Transverse colon (tissue), 3 donors: ENCODE measurements at regions not wholly inside any gene's neighbourhood (a gene's known extent, or its start where the extent isn't known, plus 50 kb on each side); places are given as distances from the start of the nearest gene placed in this dataset.

Source experiments
- EP300 ChIP-seq: sonication (generic); formaldehyde crosslinking; IDR thresholded peaks from one replicate; pipeline ENCODE4 v1.6.1; 2017; ENCODE audit warnings: antibody characterized with exemption, low read depth
- POLR2A ChIP-seq: fragments of 450-650 bp; IDR thresholded peaks from one replicate; pipeline ENCODE4 v1.6.1; 2016; ENCODE audit warnings: antibody characterized with exemption, mild to moderate bottlenecking, moderate library complexity
- TF ChIP-seq, protein P1 (sequence below), 5 experiments: fragments of 200-600 bp in 3 of 5; fragments of 450-650 bp in 2 of 5; sonication (generic) in 3 of 5; IDR thresholded peaks; 1 replicate in 2 of 5; 2 replicates in 3 of 5; pipeline ENCODE4 v1.5.1; 2016 to 2017; ENCODE audit warnings: antibody characterized with exemption in 5 of 5, inconsistent platforms in 3 of 5, mild to moderate bottlenecking in 2 of 5, moderate library complexity in 1 of 5

- TF ChIP-seq, protein P1, sequence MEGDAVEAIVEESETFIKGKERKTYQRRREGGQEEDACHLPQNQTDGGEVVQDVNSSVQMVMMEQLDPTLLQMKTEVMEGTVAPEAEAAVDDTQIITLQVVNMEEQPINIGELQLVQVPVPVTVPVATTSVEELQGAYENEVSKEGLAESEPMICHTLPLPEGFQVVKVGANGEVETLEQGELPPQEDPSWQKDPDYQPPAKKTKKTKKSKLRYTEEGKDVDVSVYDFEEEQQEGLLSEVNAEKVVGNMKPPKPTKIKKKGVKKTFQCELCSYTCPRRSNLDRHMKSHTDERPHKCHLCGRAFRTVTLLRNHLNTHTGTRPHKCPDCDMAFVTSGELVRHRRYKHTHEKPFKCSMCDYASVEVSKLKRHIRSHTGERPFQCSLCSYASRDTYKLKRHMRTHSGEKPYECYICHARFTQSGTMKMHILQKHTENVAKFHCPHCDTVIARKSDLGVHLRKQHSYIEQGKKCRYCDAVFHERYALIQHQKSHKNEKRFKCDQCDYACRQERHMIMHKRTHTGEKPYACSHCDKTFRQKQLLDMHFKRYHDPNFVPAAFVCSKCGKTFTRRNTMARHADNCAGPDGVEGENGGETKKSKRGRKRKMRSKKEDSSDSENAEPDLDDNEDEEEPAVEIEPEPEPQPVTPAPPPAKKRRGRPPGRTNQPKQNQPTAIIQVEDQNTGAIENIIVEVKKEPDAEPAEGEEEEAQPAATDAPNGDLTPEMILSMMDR (IDR thresholded peaks at IDR 0.05) = no peak
- TF ChIP-seq POLR2A (no peak), EP300 (no peak)
Observed at GRCh38 chr20:11838076-11838636, 79.5 kb upstream of the BTBD3 start.
